Lower leg skin (tissue), 3 donors: ENCODE measurements at regions not wholly inside any gene's neighbourhood (a gene's known extent, or its start where the extent isn't known, plus 50 kb on each side); places are given as distances from the start of the nearest gene placed in this dataset.

Experiments used
- CTCF ChIP-seq, 3 donors: fragments of 450-650 bp; IDR thresholded peaks; one replicate each; pipeline ENCODE4 v1.5.1; 2016; ENCODE audit warnings: antibody characterized with exemption in 3 of 3, mild to moderate bottlenecking in 3 of 3, moderate library complexity in 2 of 3
- POLR2A ChIP-seq, 2 donors: fragments of 450-650 bp; IDR thresholded peaks; one replicate each; pipeline ENCODE4 v1.6.1; 2016 to 2017; ENCODE audit warnings: antibody characterized with exemption in 2 of 2, mild to moderate bottlenecking in 1 of 2, moderate library complexity in 1 of 2

GRCh38 chr17:22518185-22518584, 825.9 kb downstream of the KCNJ18 start:
- no peak for TF ChIP-seq CTCF (IDR thresholded peaks at IDR 0.05)
- no peak for TF ChIP-seq POLR2A (IDR thresholded peaks at IDR 0.05)
